COLO829 (cell line): ENCODE measurements at regions not wholly inside any gene's neighbourhood (a gene's known extent, or its start where the extent isn't known, plus 50 kb on each side); places are given as distances from the start of the nearest gene placed in this dataset.
"Not testable (repeated sequence)": the region's sequence is repeated elsewhere in the genome, so short reads cannot be mapped to it uniquely, and the experiment has no call there.

ENCODE experiments used
- DNase-seq: peaks from one replicate; pipeline ENCODE4 v3.0.0; 2012; ENCODE audit warnings: low spot score

GRCh38 chr17:43315858-43316521 lies 82.2 kb upstream of the RNU2-1 start:
- no peak for DNase-seq

- DNase-seq = no peak
Measured at GRCh38 chr17:43315369-43315768, 81.6 kb upstream of the RNU2-1 start.

- DNase-seq = no peak
Measured at GRCh38 chr17:43314611-43315011, 80.8 kb upstream of the RNU2-1 start.

GRCh38 chr17:43312011-43312410 lies 78.2 kb upstream of the RNU2-1 start:
- DNase-seq = no peak

- no peak for DNase-seq
Measured at GRCh38 chr17:43309505-43310332, 75.9 kb upstream of the RNU2-1 start.

GRCh38 chr17:43308999-43309398 lies 75.2 kb upstream of the RNU2-1 start:
- peak; percentile 48 for DNase-seq

- not testable (repeated sequence) for DNase-seq
Measured at GRCh38 chr17:43304792-43305191, 71.0 kb upstream of the RNU2-1 start.

- DNase-seq = not testable (repeated sequence)
Measured at GRCh38 chr17:43303049-43303448, 69.3 kb upstream of the RNU2-1 start.

- DNase-seq = not testable (repeated sequence)
Measured at GRCh38 chr17:43299300-43300076, 65.7 kb upstream of the RNU2-1 start.

GRCh38 chr17:43289670-43290069 lies 55.9 kb upstream of the RNU2-1 start:
- DNase-seq = not testable (repeated sequence)

- not testable (repeated sequence) for DNase-seq
Measured at GRCh38 chr17:43283606-43284005, 49.8 kb upstream of the RNU2-1 start.
